Right hindlimb (tissue), 1 donor: ENCODE measurements at regions not wholly inside any gene's neighbourhood (a gene's known extent, or its start where the extent isn't known, plus 50 kb on each side); places are given as distances from the start of the nearest gene placed in this dataset.

ENCODE experiments used
- DNase-seq: peaks from one replicate; pipeline ENCODE4 v3.0.0-alpha.2; 2018

DNA sequence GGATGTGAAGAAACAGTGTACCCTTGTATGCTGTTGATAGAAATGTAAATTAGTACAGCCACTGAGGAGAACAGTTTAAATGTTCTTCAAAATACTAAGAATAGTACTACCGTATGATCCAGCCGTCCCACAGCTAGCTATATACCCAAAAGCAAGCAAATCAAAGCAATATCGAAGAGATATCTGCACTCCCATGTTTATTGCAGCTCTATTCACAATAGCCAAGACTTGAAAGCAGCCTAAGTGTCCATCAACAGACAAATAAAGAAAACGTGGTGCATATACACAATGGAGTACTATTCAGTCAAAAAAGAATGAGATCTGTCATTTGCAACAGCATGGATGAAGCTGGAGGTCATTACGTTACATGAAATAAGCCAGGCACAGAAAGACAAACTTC is 88.5 kb upstream of the SLC38A4 start:
- no peak for DNase-seq

DNA sequence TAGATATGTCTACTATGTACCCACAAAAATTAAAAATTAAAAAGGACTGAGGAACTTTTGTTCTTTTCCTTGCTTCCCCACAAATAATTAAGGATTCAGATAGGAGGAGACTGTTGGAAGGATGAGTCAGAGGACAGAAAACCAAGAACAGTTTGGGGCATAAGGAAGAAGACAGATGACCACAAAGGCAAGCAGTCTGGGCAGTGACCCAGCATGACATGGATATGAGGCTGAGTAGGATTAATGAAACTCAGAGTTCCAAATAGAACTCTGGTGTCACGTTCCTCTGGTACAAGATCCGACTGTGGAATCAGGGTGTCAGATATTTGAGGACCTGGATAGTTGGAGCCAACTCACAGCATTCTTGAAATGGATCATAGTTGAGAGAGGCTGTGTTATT is 89.3 kb upstream of the SLC38A4 start:
- DNase-seq: peak; percentile 50

DNA sequence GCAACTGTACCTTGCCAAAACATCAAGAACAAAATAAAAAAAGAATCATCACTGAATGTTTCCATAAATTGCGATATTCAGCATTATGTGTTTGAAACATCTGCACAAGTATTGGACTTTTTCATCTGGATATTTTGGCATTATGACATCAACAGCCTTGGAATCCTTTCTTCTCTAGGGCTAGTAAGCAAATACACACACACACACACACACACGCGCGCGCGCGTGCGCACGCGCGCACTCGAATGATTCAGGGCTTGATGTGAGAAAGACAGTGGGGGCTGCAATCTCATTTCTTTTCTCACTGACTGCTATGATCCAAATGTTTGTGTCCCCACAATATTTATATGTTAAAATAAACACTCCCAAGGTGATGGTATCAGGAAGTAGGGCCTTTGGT is 90.0 kb upstream of the SLC38A4 start:
- no peak for DNase-seq

DNA sequence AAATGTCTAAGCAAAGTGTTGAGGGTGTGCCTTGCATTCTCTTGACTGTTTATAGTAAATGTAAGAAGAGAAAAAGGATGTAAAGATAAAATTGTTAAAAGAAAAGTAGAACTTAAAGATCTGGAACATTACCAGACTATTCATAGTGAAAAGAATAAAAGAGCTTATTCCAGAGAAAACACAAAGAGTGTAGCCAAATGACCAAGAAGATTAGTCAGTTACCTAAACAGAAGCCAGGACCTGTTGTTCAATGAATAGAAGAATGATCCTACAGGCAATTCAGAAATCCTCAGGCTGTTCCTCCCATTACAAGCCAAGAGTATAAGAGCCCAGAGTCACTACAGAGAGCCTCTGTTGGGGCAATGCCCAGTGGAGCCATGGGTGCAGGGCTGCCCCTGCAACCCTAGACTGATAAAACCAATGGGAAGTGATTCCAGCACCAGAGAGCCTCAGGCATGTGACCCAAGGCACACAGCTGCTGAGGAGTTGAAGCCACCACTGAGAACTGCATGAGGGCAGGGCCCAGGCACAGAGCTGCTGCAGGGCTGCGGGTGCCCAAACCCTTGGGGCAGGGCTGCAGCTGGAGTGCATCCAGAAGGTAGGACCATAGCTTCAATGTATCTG is 91.1 kb upstream of the SLC38A4 start:
- DNase-seq: no peak

DNA sequence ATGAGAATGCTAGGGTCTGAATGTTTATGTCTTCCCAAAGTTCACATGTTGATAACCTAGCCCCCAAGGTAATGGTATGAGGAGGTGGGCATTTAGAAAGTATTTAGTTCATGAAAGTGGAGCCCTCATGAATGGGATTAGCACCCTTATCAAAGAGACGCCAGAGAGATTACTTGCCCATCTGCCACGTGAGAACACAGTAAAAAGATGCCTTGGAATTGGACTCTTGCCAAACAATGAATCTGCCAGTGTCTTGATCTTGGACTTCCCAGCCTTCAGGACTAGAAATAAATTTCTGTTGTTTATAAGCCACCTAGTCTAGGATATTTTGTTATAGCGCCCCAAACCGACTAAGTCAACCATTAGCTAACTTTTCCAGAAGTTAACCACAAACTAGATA is 92.0 kb upstream of the SLC38A4 start:
- no peak for DNase-seq

DNA sequence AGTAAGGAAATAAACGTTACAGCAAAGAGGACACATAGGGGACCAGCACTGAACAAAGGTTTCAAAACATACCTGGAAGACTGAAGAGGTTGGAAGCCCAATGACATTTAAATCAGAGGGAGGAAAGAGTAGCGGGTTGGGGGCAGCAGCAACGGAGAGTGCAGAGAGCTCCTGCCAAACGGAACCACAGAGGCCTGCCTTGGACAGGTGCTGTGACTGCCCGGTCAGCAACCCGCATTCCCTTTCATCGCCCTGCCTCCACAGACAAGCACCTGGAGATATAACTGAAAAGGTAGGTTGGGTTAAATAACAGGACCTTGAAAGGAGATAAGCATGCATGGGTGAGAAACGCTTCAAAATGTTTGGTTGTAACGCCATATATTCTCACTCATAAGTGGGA is 92.8 kb upstream of the SLC38A4 start:
- DNase-seq: no peak

DNA sequence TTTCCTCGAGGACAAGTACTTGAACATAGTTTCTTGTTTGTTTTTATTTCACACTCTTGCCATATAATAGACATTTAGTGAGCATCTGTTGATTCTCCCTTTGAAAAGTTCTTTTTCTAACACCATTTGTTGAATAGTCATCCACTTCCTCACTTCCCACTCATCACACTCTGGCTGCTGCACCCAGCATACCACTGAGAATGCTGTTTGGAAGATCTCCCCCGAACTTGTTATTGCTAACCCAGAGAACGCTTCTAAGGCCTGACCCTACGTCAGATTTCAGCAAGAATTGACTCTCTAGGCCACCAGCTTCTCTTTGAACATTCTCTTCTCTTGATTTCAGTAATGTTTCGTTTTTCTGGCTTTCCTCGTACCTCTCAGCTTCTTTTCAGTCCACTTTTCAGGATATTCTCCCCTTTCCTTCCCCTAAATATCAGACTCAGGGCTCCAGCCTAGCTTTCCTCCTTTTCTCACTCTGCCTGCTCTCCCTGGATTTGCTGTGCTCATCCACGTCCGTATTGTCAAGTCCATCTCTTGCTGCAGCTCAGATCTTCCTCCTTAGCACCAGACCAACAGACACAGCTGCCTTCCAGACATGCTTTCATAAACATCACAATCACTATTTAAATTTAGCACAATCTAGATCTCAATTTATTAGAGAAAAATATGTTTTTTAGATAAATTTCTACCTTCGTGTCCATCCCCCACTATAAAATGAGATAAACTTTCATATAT is 94.0 kb upstream of the SLC38A4 start:
- no peak for DNase-seq

DNA sequence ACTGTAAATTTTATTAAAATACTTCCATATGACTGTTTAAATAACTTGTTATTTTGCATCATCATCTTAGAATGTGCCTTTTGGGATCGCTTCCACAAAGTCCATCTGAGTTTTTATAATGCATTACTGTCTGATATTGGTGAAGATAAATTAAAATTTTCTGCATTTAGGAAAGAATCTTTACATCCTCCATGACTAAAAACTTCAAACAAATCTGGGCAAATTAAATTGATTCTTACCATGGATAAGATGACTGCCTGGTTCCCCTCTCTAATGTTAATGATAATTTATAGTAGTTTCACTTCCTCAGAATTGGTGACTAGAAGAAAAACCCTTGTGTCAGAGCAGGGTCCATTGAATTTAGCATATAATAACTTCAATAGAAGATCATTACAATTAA is 94.7 kb upstream of the SLC38A4 start:
- DNase-seq: no peak

DNA sequence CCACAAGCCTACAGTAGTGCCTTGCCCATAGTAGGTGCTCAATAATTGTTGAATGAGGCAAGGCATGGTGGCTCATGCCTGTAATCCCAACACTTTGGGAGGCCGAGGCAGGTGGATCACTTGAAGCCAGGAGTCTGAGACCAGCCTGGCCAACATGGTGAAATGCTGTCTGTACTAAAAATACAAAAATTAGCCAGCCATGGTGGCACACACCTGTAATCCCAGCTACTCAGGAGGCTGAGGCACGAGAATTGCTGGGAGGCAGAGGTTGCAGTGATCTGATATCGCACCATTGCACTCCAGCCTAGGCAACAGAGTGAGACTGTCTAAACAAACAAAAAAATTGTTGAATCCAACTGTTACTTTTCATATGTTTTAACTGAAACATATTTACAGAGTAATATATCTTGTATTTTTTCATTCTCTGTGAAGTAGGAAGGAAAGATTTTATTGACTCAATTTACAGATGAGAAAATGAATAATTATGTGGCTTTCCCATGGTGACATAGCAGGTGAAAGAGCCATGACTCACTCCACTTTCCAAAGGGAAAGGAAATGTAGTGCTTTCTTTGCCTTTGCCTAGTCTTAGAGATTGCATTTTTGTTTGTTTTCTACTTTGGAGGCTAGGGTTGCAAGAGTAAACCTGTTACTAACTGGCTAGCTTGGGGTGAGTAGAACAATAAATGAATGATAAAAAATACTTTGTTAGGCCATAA is 95.4 kb upstream of the SLC38A4 start:
- no peak for DNase-seq

DNA sequence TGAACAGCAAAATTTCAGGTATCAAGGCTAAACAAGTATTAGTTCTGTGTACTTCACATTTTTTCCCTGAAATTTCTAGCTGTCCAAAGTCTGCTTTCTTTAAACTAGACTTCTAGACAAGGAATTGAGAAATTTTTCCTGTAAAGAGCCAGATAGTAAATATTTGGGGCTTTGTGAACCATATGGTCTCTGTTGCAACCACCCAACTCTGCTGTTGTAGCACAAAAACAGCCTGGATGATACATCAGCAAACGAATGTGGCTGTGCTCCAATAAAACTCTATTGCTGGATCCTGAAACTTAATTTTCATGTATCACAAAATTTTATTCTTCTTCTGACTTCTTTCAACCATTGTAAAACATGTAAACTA is 96.0 kb upstream of the SLC38A4 start:
- no peak for DNase-seq

DNA sequence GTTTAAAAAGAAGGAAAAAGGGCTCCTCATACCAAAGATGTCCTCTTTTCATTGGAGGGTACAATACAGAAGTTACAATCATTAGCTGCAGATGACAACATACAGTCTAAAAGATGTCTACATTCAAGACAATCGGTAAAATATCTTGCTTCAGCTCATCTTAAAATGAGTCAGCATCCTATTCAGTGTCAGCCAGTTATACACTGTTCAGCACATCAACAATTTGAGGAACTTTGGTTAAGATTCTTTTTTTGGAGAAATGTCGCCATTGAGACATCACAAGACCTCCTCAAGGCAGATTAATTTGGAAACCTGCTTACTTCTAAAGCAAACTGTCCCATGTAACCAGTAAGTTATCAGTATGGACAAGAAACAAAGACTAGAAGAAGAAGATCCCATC is 100.7 kb upstream of the SLC38A4 start:
- DNase-seq: no peak

DNA sequence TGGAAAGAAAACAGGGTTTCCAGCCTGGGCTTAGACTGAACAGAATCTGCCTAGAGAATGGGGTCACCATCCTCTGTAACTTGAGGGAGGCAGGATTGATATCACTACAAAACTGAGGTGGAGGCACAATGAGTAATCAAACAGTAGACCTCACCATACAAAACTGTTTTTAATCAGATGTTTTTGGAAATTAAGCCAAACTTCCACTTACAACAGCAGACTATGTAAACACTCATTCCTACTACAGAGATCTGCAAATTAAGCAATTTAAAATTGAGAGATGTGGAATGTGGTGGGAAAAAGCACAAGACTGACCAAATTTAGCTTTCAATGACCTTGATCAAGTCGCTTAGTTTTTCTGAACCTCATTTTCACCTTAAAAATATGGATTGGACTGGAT is 104.3 kb upstream of the SLC38A4 start:
- DNase-seq: no peak

DNA sequence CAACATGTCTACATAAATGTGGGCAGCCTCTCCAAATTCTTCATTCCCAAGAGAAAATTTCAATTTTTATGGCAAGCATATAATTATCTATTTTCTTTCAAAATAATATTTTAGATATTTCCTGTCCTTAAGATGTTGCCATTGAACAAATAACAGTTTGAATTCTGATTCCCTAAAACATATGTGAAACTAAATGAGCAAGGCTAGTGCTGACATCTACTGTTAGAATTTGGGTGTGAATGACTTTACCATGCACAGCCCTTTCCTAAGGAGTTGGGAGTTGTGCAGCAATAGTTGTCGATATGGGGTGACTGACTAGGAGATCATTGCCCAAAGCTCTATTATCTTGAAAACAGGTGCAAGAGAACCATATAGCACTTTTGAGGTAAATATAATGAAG is 108.2 kb upstream of the SLC38A4 start:
- DNase-seq: no peak

DNA sequence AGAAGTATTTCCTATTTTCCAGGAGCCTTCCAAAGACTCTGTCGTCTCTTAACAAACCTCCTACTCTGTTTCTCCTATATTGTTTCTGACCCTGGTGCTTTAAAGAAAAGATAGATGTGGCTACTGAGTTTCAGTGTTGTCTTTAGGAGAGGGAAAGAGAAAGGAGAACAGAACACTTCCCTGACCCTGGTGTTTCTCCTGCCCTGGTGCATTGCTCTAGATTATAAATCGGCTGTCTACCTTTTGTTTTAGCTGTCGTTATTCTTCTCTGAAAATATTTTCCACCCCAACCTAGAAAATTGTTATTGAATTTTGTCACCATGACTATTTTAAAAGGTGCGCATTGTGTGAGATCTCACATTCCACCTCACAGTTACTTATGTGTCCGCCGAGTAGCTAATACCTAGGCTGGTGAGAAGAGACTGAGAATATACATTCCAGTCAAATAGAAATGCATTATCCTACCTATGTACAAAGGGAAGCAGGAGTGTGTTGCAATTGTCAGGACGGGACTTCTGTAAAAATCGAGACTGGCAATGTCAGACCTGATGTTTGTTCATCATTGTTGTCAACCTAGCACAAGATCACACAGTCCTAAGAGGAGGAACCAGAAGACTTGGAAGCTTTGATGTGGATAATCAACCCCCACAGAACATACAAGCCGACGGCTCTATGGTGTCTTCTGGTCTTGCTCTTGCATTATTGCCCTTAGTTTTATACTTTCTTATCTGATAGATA is 108.7 kb upstream of the SLC38A4 start:
- no peak for DNase-seq

DNA sequence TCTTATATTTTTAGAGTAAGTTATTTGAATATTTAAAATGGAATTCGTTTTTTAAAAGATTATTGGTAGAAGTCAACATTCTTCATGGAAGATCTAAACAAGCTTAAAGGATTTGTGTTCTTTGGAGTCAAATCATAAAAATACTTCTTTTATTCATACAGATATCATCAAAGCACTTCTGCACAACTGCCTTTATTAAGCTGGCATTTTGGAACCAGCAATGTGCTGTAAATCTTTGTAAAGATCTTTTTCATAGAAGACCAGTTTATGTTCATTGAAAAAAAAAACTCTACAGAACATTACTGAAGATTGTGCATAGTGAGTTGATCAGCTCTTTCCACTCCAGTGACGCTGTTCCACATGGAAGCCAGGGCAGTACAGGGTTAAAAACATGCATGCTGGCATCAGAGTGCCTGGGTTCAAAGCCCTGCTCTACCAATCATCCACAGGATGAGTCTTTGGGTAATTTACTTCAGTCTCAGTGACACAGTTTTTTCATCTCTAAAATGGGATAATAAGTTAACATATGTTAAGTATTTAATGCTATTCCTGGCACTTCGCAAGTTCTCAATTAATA is 109.6 kb upstream of the SLC38A4 start:
- DNase-seq: no peak

DNA sequence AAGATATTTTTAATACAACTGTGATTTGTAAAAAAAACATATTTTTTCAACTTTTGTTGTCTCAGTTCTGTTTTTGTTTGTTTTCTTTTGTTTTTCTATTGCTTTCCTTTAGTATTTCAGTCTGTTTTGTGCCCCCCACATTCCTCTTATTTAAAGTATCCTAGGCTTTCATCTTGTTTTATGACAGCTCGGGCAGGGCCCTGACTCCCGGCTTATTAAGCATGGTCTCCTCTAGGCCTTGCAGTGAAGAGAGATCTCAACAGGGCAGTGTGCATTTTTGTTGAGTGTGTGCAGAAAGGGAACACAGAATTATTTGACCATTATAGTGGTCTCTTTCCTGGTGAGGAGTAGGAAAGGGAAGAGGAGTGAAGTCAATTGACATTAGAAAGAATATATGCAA is 110.2 kb upstream of the SLC38A4 start:
- no peak for DNase-seq

DNA sequence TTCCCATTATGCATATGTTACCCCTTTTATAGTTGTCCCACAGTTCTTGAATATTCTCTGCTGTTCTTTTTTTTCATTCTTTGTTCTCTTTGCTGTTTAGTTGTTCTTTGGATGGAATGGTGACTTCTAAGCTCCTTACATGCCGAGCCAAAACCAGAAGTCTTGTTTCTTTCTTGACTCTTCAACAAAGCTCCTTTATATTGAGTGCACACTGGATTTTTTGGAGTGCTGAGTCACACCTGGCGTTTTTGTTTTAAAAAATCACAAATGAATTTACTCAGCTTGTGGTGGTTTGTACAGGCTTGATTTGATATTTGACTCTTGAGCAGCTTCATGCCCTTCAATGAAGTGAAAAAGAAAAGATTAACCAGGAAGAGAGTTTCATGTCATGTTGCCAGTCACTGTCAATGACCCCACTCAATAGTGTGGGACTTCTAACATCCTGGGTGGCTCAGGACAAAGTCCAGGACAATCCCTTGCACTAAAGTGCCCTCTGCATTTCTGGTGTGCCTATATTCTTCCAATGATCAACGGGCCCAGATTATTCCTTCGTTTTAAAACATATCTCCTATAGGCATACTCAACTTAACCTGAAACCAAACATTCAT is 112.4 kb upstream of the SLC38A4 start:
- no peak for DNase-seq

DNA sequence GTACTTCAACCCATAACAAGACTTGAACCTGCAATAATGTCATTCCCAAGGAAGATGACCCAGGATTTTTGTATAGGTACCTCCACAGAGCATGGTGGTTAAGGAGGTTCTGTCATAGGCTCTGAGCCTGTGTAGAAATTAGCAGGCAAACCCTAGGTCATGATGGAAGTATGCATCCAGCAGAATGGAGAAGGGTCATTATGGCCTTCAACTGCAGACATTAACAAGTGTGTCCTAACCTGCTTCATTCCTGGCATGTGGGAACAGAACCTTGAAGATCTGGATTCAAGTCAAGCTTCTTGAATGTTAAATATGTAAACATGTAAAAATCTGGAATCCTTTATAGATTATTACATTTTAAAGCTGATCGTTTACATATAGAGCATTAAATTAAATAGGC is 116.2 kb upstream of the SLC38A4 start:
- DNase-seq: no peak

DNA sequence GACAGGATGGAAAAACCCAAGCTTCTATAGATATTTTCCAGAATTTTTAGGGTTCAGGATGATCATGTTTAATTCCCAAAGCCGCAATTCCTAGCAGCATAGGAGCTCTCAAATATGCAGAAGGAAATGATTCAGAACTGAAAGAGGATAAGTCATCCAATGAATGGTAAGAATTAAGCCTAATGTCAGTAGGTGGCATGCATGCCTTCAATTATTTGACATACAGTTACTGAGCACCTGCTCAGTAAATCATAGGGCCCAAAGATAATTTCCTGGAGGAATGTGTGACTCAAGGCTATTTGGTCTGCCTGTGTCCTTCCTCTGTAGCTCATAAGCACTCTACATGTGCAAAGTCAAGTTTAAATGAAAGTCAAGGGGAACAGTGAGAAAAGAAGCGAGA is 116.8 kb upstream of the SLC38A4 start:
- DNase-seq: no peak

DNA sequence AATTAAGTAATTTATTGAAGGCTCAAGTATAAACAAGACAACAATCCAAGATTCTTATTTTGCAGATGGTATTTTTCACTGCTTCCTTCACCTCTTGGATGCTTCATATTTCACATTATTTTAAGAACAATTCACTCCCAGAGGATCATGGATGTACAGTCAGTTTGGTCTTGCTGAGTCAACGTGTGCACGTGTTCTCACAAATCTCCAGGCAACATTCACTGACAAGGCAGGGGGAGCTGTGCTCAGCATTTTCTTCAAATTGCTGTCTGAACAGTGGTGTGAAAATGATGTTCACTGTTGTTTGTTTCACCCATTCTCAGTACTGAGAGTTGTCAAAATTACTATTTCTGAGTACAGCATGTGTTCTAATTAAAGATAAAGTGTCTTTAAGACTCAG is 118.3 kb upstream of the SLC38A4 start:
- DNase-seq: peak; percentile 33

DNA sequence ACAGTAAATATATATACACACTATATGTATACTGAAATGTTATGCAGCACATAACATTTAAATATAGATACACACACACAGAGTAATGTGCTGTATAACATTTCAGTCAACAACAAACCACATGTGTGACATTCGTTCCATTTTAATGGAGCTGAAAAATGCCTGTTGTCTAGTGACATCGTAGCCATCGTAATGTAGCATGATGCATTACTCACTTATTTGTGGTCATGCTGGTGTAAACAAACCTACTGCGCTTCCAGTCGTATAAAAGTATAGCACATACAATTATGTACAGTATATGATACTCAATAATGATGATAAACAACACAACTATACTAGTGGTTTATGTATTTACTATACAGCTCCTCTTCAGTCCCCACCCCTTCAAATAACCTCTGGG is 119.0 kb upstream of the SLC38A4 start:
- DNase-seq: no peak

DNA sequence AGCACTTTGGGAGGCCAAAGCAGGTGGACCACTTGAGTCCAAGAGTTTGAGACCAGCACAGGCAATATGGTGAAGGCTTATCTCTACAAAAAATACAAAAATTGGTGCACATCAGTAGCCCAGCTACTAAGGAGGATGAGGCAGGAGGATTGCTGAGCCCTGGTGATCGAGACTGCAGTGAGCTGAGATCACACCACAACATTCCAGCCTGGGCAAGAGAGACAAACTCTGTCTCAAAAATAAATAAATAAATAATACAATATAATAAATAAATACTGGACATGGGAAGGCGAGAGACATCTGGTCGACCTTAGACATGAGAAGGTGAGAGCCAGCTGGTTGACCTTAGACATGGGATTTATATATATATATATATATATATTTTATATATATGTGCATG is 119.8 kb upstream of the SLC38A4 start:
- no peak for DNase-seq

DNA sequence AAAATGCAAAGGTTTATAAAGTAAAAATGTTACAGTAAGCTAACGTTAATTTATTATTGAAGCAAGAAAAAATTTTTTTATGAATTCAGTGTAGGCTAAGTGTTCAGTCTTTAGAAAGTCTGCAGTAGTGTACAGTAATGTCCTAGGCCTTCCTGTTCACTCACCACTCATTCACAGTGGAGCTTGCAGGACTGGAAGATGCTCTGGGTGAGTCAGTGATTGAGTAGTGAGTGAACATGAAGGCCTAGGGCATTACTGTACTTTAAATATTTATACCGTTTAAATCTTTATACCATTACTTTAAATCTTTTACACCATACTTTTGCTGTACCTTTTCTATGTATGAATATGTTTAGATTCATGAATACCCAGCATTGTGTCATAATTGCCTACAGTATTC is 120.3 kb upstream of the SLC38A4 start:
- DNase-seq: no peak
